GM23248 (cell line): ENCODE measurements at regions not wholly inside any gene's neighbourhood (a gene's known extent, or its start where the extent isn't known, plus 50 kb on each side); places are given as distances from the start of the nearest gene placed in this dataset.
"Not testable (repeated sequence)": the region's sequence is repeated elsewhere in the genome, so short reads cannot be mapped to it uniquely, and the experiment has no call there.

Experiments used
- DNase-seq: peaks from one replicate; pipeline ENCODE4 v3.0.0-alpha.2; 2015
- H2AFZ ChIP-seq: fragments of 200-600 bp; sonication (generic); 2 replicates; pipeline ENCODE4 v1.6.1; 2016; ENCODE audit warnings: antibody characterized with exemption
- H3F3A ChIP-seq: fragments of 200-600 bp; sonication (generic); 2 replicates; pipeline ENCODE4 v1.6.1; 2016; ENCODE audit warnings: mild to moderate bottlenecking, antibody characterized with exemption, mixed run types; ENCODE audit not compliant: insufficient read depth
- H3K27ac ChIP-seq: fragments of 200-600 bp; sonication (generic); 2 replicates; pipeline ENCODE4 v1.5.1; 2016; ENCODE audit warnings: mild to moderate bottlenecking
- H3K27me3 ChIP-seq: fragments of 200-600 bp; sonication (generic); replicated peaks from 2 replicates; pipeline ENCODE4 v1.6.1; 2016; ENCODE audit warnings: mild to moderate bottlenecking; ENCODE audit not compliant: insufficient read depth
- H3K36me3 ChIP-seq: fragments of 200-600 bp; sonication (generic); 2 replicates; pipeline ENCODE4 v1.6.1; 2016; ENCODE audit warnings: low read depth, mild to moderate bottlenecking
- H3K4me1 ChIP-seq: fragments of 200-600 bp; sonication (generic); 2 replicates; pipeline ENCODE4 v1.6.1; 2016; ENCODE audit warnings: mild to moderate bottlenecking; ENCODE audit not compliant: insufficient read depth
- H3K4me2 ChIP-seq: fragments of 200-600 bp; sonication (generic); one replicate; pipeline ENCODE4 v1.6.1; 2016; ENCODE audit warnings: mild to moderate bottlenecking; ENCODE audit not compliant: unreplicated experiment
- H3K4me3 ChIP-seq: fragments of 200-600 bp; sonication (generic); 2 replicates; pipeline ENCODE4 v1.5.1; 2016; ENCODE audit warnings: mild to moderate bottlenecking
- H3K79me2 ChIP-seq: fragments of 200-600 bp; sonication (generic); 2 replicates; pipeline ENCODE4 v1.6.1; 2016; ENCODE audit warnings: mild to moderate bottlenecking; ENCODE audit not compliant: insufficient read depth
- H3K9ac ChIP-seq: fragments of 200-600 bp; sonication (generic); 2 replicates; pipeline ENCODE4 v1.6.1; 2016; ENCODE audit warnings: mild to moderate bottlenecking
- H3K9me2 ChIP-seq: fragments of 200-600 bp; sonication (generic); 2 replicates; pipeline ENCODE4 v1.6.1; 2016; ENCODE audit warnings: mixed run types, mild to moderate bottlenecking, moderate library complexity; ENCODE audit not compliant: insufficient read depth
- H3K9me3 ChIP-seq: fragments of 200-600 bp; sonication (generic); one replicate; pipeline ENCODE4 v1.6.1; 2017; ENCODE audit warnings: low read depth
- H4K20me1 ChIP-seq: fragments of 200-600 bp; sonication (generic); 2 replicates; pipeline ENCODE4 v1.6.0; 2016; ENCODE audit not compliant: insufficient read depth
- EZH2 ChIP-seq: fragments of 200-600 bp; sonication (generic); IDR thresholded peaks from 2 replicates; pipeline ENCODE4 v1.6.1; 2018; ENCODE audit warnings: antibody characterized with exemption, mild to moderate bottlenecking; ENCODE audit not compliant: insufficient read depth, poor library complexity, severe bottlenecking
- EZH2phosphoT487 ChIP-seq: fragments of 200-600 bp; sonication (generic); IDR thresholded peaks from 2 replicates; pipeline ENCODE4 v1.6.1; 2018; ENCODE audit warnings: antibody characterized with exemption, moderate library complexity, mild to moderate bottlenecking, low read depth; ENCODE audit not compliant: insufficient read depth
- WGBS, 2 experiments: methylation state at CpG; one replicate each; pipeline ENCODE4 v1.1.6; 2015 to 2017; ENCODE audit warnings: low lambda C conversion rate in 2 of 2, low coverage in 1 of 2; ENCODE audit errors: missing lambda C conversion rate in 2 of 2; 5-methylcytosine and 5-hydroxymethylcytosine counted together
- in situ Hi-C: fragments of 300-500 bp; cut with MboI; formaldehyde crosslinking; loops from 2 replicates; pipeline ENCODE4 v1.15.0; 2020

DNA sequence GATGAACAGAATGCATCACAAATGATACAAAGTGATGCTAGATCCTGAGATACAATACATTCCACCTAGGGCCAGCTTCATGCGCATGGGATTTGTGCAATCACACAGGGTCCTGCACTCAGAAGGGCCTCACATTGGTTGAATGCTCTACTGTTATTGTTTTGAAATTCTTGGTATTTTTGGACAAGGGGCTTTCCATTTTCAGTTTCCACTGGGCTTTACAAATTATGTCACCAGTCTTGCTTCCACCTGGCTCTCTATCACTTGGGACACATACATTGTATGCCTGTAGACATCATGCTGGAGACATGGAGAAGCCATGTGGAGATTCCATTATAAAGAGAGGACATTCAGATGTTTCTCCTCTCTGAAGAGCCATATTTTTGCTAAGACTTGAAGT is 155.8 kb downstream of the NAA11 start:
- in situ Hi-C loops: no loop called here
- DNase-seq: no peak
- no peaks in the 10 kb centered on the region for H3K9me3 ChIP-seq
- H2AFZ ChIP-seq: no peak overlapping the region
- H3F3A ChIP-seq: no peaks in the 10 kb centered on the region
- TF ChIP-seq EZH2: no peak
- no peak overlapping the region for H3K4me3 ChIP-seq
- H3K36me3 ChIP-seq: no peaks in the 10 kb centered on the region
- no peaks in the 10 kb centered on the region for H3K4me1 ChIP-seq
- no peaks in the 10 kb centered on the region for H3K27me3 ChIP-seq
- WGBS, 2 experiments: 70 to 82% methylated on average over 1 of the region's 1 CpG
- H3K27ac ChIP-seq: no peak overlapping the region
- no peaks in the 10 kb centered on the region for H3K79me2 ChIP-seq
- H3K9me2 ChIP-seq: no peaks in the 10 kb centered on the region
- no peak overlapping the region for H3K9ac ChIP-seq
- H4K20me1 ChIP-seq: no peaks in the 10 kb centered on the region
- no peak overlapping the region for H3K4me2 ChIP-seq

DNA sequence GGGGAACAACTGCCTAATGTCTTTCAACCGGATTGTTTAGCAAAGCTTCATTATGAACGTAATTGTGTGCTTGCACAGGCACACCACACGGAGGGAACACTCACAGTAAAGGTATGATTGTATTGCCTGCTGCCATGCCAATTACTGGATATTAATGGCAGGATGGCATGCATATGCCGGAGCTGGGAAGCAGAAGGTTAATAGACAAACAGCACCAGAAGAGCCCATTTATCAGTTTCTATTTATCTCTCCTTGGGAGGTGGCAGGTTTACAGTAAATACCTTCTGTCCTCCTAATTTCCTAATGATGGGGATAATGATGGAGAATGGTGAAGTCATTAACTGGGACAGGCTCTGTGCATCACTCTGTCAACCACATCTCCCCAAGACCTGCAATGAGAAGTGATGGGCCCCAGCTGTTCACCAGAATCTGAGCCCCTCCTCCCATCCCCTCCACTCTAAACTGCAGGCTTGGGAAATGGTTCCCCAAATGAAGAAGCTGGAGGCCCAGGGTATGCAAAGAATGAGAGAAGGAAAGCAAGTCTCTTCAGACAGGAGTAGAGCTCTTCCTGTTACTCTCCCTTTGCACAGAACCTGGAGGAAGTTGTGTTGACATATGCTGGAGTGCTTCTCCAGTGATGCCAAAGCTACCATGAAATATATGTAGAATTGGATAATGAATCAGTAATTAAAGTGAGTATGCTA is 160.8 kb downstream of the NAA11 start:
- H3K4me1 ChIP-seq: no peaks in the 10 kb centered on the region
- DNase-seq: no peak
- no peaks in the 10 kb centered on the region for H4K20me1 ChIP-seq
- H3F3A ChIP-seq: no peaks in the 10 kb centered on the region
- H2AFZ ChIP-seq: no peak overlapping the region
- no peak overlapping the region for H3K27ac ChIP-seq
- WGBS, 2 experiments: 38 to 51% methylated on average over 4 of the region's 4 CpGs
- H3K4me2 ChIP-seq: no peak overlapping the region
- H3K9ac ChIP-seq: no peak overlapping the region
- in situ Hi-C loops: no loop called here
- H3K9me3 ChIP-seq: no peaks in the 10 kb centered on the region
- no peaks in the 10 kb centered on the region for H3K79me2 ChIP-seq
- TF ChIP-seq EZH2 (no peak), EZH2phosphoT487 (no peak)
- no peaks in the 10 kb centered on the region for H3K36me3 ChIP-seq
- H3K4me3 ChIP-seq: no peak overlapping the region
- no peaks in the 10 kb centered on the region for H3K9me2 ChIP-seq
- H3K27me3 ChIP-seq: no peaks in the 10 kb centered on the region

DNA sequence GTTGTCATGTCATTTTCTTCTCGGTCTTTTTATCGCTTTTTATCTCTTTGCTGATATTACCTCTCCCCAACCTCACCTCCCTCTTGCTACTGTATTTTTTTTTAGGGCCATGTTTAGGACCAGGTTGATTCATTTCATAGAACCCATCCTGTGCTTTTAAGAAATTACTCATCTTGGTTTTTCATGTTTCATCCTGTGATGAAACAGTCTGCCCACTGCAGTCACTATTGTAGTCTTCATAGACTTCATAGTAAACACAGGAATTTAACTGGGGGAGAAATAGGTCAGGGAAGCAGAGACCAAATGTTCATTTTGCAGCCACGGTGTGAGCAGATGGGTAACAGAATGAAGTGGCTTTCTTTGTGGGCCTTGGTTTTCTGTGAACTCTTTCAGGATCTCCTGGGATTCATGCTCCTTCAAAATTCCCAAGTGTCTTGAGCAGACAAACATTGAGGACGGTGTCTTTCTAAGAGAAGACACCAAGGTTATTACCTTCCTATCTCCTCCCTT is 161.8 kb downstream of the NAA11 start:
- 61 to 65% methylated on average over 4 of the region's 4 CpGs for WGBS, 2 experiments
- no peak overlapping the region for H2AFZ ChIP-seq
- no peaks in the 10 kb centered on the region for H3K27me3 ChIP-seq
- no peaks in the 10 kb centered on the region for H3K9me2 ChIP-seq
- no peak overlapping the region for H3K4me3 ChIP-seq
- H3K4me2 ChIP-seq: no peak overlapping the region
- no peak overlapping the region for H3K27ac ChIP-seq
- no peak for DNase-seq
- no peak for TF ChIP-seq EZH2phosphoT487
- TF ChIP-seq EZH2: no peak
- no peaks in the 10 kb centered on the region for H3K79me2 ChIP-seq
- no peak overlapping the region for H3K9ac ChIP-seq
- H4K20me1 ChIP-seq: no peaks in the 10 kb centered on the region
- no peaks in the 10 kb centered on the region for H3K4me1 ChIP-seq
- H3K9me3 ChIP-seq: no peaks in the 10 kb centered on the region
- in situ Hi-C loops: no loop called here
- H3K36me3 ChIP-seq: no peaks in the 10 kb centered on the region
- no peaks in the 10 kb centered on the region for H3F3A ChIP-seq

DNA sequence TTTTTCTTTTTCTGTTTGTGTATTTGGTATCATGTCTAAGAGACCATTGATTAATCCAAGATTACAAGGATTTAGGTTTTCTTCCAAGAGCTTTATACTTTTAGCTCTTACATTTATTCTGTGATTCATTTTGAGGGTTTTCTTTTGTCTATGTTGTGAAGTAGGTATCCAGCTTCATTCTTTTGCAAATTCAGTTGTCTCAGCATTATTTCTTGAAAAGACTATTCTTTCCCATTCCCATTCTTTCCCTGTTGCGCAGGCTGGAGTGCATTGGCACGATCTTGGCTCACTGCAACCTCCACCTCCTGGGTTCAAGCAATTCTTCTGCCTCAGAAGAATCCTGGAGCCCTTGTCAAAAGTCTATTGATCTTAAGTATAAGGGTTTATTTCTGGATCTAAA is 164.9 kb downstream of the NAA11 start:
- in situ Hi-C loops: no loop called here
- Histone ChIP-seq H3K9me2 (no peaks in the 10 kb centered on the region), H3K4me3 (no peak overlapping the region), H3K79me2 (no peaks in the 10 kb centered on the region), H4K20me1 (no peaks in the 10 kb centered on the region), H3K4me1 (no peaks in the 10 kb centered on the region), H3K27ac (no peak overlapping the region), H3K9ac (no peak overlapping the region), H3F3A (no peaks in the 10 kb centered on the region), H2AFZ (no peak overlapping the region), H3K9me3 (no peaks in the 10 kb centered on the region), H3K36me3 (no peaks in the 10 kb centered on the region), H3K4me2 (no peak overlapping the region), H3K27me3 (no peaks in the 10 kb centered on the region)
- TF ChIP-seq EZH2 (no peak), EZH2phosphoT487 (no peak)
- DNase-seq: no peak
- WGBS, 2 experiments: 59 to 61% methylated on average over 2 of the region's 2 CpGs

DNA sequence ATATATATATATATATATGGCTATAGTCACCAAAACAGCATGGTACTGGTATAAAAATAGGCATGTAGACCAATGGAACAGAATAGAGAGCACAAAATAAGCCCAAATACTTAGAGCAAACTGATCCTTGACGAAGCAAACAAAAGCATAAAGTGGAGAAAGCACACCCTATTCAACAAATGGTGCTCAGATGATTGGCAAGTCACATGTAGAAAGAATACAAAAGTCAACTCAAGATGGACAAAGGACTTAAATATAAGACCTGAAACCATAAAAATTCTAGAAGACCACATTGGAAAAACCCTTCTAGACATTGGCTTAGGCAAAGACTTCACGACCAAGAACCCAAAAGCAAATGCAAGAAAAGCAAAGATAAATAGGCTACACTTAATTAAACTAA is 167.2 kb downstream of the NAA11 start:
- H3K27ac ChIP-seq, H3K9me2 ChIP-seq, H4K20me1 ChIP-seq, H3K36me3 ChIP-seq, H3K9ac ChIP-seq, H3K9me3 ChIP-seq, in situ Hi-C loops, DNase-seq, H3K79me2 ChIP-seq, H3K27me3 ChIP-seq, H3K4me1 ChIP-seq, H3K4me3 ChIP-seq, H2AFZ ChIP-seq, H3F3A ChIP-seq, H3K4me2 ChIP-seq: not testable (repeated sequence)
- WGBS, 2 experiments: 42 to 55% methylated on average over 2 of the region's 2 CpGs
